Naive thymus-derived CD8-positive, alpha-beta T cell (primary cell): ENCODE measurements at regions not wholly inside any gene's neighbourhood (a gene's known extent, or its start where the extent isn't known, plus 50 kb on each side); places are given as distances from the start of the nearest gene placed in this dataset.
"Not testable (repeated sequence)": the region's sequence is repeated elsewhere in the genome, so short reads cannot be mapped to it uniquely, and the experiment has no call there.

ENCODE experiments used
- ATAC-seq, 2 donors: fragments of 150-1000 bp; cut with Tn5 transposase in 1 of 2; sonication (Bioruptor Pico), chemical (Tn5 transposase) in 1 of 2; 1 replicate in 1 of 2; 2 replicates in 1 of 2; pipeline ENCODE4 v1.10.0; 2021; ENCODE audit warnings: mild to moderate bottlenecking in 2 of 2, moderate library complexity in 2 of 2
- POLR2A ChIA-PET: fragments of 350-600 bp; sonication (Branson Sonifier 250); formaldehyde crosslinking; loops from one replicate; lab custom pipeline; 2021; ENCODE audit warnings: antibody characterized with exemption; lab: Charles Lee
- DNase-seq, 10 donors: peaks; one replicate each; pipeline versions ENCODE4 v3.0.0 to v3.0.0-alpha.2; 2020 to 2022
- H3K27ac Mint-ChIP-seq, 10 donors: one replicate each; pipeline ENCODE4 v1.8.0; 2020 to 2022; ENCODE audit warnings: mild to moderate bottlenecking in 10 of 10, mixed read lengths in 10 of 10, moderate library complexity in 4 of 10, inconsistent platforms in 1 of 10
- H3K27me3 Mint-ChIP-seq, 5 donors: one replicate each; pipeline ENCODE4 v1.8.0; 2021 to 2022; ENCODE audit warnings: mixed read lengths in 5 of 5
- H3K36me3 Mint-ChIP-seq, 3 donors: one replicate each; pipeline ENCODE4 v1.8.0; 2020 to 2022; ENCODE audit warnings: mixed read lengths in 3 of 3, mild to moderate bottlenecking in 2 of 3, inconsistent platforms in 1 of 3
- H3K4me1 Mint-ChIP-seq, 4 donors: one replicate each; pipeline ENCODE4 v1.8.0; 2021 to 2022; ENCODE audit warnings: mixed read lengths in 4 of 4
- H3K4me3 Mint-ChIP-seq, 10 donors: one replicate each; pipeline ENCODE4 v1.8.0; 2020 to 2022; ENCODE audit warnings: mild to moderate bottlenecking in 10 of 10, mixed read lengths in 10 of 10, moderate library complexity in 6 of 10, inconsistent platforms in 1 of 10
- H3K9me3 Mint-ChIP-seq, 9 donors: one replicate each; pipeline ENCODE4 v1.8.0; 2020 to 2022; ENCODE audit warnings: mixed read lengths in 9 of 9, mild to moderate bottlenecking in 3 of 9, inconsistent platforms in 1 of 9, moderate library complexity in 1 of 9

DNA sequence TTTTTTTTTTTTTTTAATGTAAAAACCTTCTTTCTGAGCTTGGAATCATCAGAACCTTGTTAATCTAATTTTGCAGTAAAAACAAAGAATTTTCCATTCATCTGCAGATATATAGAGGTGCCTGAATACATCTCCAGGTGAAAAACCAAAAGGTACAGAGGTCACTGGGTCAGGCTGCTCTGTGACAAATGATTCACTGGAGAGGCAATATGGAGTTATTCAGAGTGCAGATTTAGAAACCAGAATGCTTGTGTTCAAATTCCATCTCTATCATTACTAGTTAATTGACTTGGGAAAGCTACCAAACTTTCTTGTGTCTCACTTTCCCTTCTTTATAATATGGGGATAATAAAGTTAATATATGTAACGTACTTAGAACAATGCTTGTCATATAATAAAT, 51.5 kb upstream of the C1orf53 start:
- no peaks in the 10 kb centered on the region for H3K9me3 Mint-ChIP-seq
- POLR2A ChIA-PET, result no interaction called here
- H3K36me3 Mint-ChIP-seq, result no peaks in the 10 kb centered on the region
- ATAC-seq, result no peak
- no peak overlapping the region for H3K27ac Mint-ChIP-seq
- H3K4me3 Mint-ChIP-seq, result no peak overlapping the region
- no peak for DNase-seq
- peaks cover 4 to 7% (median 5%) of the 10 kb centered on the region in 5 donors for H3K27me3 Mint-ChIP-seq
- H3K4me1 Mint-ChIP-seq, result no peaks in the 10 kb centered on the region

DNA sequence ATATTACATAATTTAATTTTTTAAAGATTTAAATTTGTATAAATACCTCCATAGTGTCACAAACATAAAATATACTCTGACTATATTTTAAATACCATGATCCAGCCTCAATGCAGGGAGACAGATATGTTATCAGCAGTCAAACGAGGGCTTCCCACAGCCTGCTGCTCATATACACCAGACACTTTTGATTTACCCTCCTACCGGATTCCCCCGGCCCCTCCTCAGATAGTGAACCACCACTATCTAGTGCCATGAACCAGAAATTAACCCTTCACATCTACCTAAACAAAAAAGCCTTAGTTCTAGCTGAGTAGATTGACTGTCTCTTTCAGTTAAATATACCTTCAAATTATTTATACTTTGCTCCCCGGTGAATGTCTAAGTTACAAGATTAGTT, 52.4 kb upstream of the C1orf53 start:
- no peak overlapping the region for H3K4me3 Mint-ChIP-seq
- POLR2A ChIA-PET, result no interaction called here
- DNase-seq (no peak), ATAC-seq (no peak)
- H3K27ac Mint-ChIP-seq, result no peak overlapping the region
- peaks cover 4 to 15% (median 5%) of the 10 kb centered on the region in 5 donors for H3K27me3 Mint-ChIP-seq
- no peaks in the 10 kb centered on the region for H3K36me3 Mint-ChIP-seq
- no peaks in the 10 kb centered on the region for H3K4me1 Mint-ChIP-seq
- H3K9me3 Mint-ChIP-seq, result no peaks in the 10 kb centered on the region

- Mint-ChIP-seq H3K9me3 (no peaks in the 10 kb centered on the region), H3K4me3 (no peak overlapping the region), H3K36me3 (no peaks in the 10 kb centered on the region), H3K4me1 (no peaks in the 10 kb centered on the region), H3K27me3 (peaks cover 4 to 19% (median 5%) of the 10 kb centered on the region in 5 donors), H3K27ac (no peak overlapping the region)
- no peak for ATAC-seq
- POLR2A ChIA-PET, result interaction anchor here (0.5 kb wide), 1 partner anchor 73 kb away, joined by 3 read pairs; the partner anchor contains the start of gene DENND1B
- DNase-seq, result no peak
These were observed 54.1 kb upstream of the C1orf53 start for GRCh38 chr1:197848350-197848749.

DNA sequence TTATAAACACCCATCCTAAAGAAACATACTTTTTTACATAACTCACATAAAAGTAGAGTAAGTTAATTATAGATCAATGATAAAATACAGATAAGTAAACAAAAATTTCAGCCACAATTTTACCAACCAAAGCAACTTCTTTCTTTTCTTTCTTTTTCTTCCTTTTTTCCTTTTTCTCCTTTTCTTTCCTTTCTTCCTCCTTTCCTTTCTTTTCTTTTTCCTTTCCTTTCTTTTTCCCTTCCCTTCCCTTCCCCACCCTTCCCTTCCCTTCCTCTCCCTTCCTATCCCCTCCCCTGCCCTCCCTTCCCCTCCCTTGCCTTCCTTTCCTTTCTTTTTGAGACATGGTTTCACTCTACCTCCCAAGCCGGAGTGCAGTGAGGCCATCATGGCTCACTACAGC, 56.5 kb upstream of the C1orf53 start:
- H3K36me3 Mint-ChIP-seq, result no peaks in the 10 kb centered on the region
- H3K9me3 Mint-ChIP-seq, result no peaks in the 10 kb centered on the region
- POLR2A ChIA-PET, result no interaction called here
- peaks cover 0 to 3% (median 1%) of the 10 kb centered on the region in 4 donors for H3K4me1 Mint-ChIP-seq
- DNase-seq (no peak), ATAC-seq (no peak)
- H3K27ac Mint-ChIP-seq, result no peak overlapping the region
- H3K4me3 Mint-ChIP-seq, result no peak overlapping the region
- peaks cover 4 to 19% (median 4%) of the 10 kb centered on the region in 5 donors for H3K27me3 Mint-ChIP-seq

DNA sequence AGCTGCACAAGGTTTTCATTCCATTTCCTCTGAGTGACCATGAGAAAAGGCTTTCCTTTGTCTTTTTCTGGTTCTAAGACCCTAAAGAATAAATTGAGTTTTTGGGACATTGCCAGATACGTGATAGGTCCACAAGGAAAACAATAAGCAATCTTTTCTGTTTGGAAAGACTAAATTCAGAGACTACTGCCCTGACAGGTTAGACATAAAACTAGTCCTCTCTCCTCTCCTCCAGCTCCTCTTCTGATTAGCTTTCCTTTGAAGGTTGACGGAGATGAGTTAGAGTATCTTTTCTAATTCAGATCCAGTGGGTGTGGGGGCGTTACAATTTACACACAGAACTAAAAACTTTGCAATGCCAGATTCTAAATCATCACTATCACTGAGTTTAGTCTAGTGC, 57.8 kb upstream of the C1orf53 start:
- Mint-ChIP-seq H3K36me3 (no peaks in the 10 kb centered on the region), H3K27me3 (peaks cover 0 to 19% (median 4%) of the 10 kb centered on the region in 5 donors), H3K4me1 (peaks cover 0 to 3% (median 1%) of the 10 kb centered on the region in 4 donors), H3K4me3 (no peak overlapping the region), H3K9me3 (no peaks in the 10 kb centered on the region), H3K27ac (no peak overlapping the region)
- no peak for DNase-seq
- POLR2A ChIA-PET, result no interaction called here
- no peak for ATAC-seq

DNA sequence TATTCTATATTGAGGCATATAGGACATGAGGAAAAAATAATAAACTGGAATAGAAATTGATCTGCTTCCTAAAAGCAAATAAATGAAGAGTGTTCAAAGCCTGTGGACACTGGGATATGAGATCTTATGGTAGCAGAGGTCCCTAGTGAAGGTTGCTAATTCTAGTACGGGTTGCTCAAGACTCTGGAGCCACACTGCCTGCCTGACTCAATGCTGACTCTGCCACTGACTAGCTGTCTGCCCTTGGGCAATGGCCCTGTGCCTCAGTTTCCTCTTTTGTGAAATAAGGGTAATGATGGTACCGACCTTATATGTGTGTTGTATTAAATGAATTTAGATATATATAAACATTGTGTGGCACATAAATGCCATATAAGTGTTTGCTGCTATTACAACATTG, 59.0 kb upstream of the C1orf53 start:
- DNase-seq, result no peak
- Mint-ChIP-seq H3K4me3 (no peak overlapping the region), H3K9me3 (no peaks in the 10 kb centered on the region), H3K4me1 (peaks cover 0 to 3% (median 1%) of the 10 kb centered on the region in 4 donors), H3K27ac (no peak overlapping the region), H3K36me3 (no peaks in the 10 kb centered on the region), H3K27me3 (peaks cover 0 to 19% (median 4%) of the 10 kb centered on the region in 5 donors)
- POLR2A ChIA-PET, result no interaction called here
- no peak for ATAC-seq

DNA sequence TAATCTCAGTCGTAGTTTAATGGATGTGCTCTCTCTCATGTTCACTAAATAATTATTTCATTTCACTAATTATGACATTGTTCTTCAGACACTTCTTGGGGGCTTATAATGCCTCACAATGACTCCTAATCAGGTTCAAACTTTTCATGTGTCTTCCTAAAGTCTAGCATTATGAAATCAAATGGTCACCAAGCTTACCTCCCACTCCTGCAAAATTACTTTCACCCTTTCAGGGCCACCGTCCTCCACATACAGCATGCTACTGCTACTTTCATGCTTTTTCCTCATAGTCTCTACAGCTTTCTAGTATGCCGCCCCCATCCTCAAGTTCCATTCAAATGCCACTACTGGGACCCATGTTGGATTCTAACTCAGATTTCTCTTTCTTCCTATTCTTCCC, 59.8 kb upstream of the C1orf53 start:
- Mint-ChIP-seq H3K27me3 (peaks cover 0 to 19% (median 4%) of the 10 kb centered on the region in 5 donors), H3K9me3 (no peaks in the 10 kb centered on the region), H3K36me3 (no peaks in the 10 kb centered on the region), H3K4me1 (peaks cover 0 to 3% (median 1%) of the 10 kb centered on the region in 4 donors), H3K4me3 (no peak overlapping the region), H3K27ac (no peak overlapping the region)
- DNase-seq, result no peak
- POLR2A ChIA-PET, result no interaction called here
- ATAC-seq, result no peak

DNA sequence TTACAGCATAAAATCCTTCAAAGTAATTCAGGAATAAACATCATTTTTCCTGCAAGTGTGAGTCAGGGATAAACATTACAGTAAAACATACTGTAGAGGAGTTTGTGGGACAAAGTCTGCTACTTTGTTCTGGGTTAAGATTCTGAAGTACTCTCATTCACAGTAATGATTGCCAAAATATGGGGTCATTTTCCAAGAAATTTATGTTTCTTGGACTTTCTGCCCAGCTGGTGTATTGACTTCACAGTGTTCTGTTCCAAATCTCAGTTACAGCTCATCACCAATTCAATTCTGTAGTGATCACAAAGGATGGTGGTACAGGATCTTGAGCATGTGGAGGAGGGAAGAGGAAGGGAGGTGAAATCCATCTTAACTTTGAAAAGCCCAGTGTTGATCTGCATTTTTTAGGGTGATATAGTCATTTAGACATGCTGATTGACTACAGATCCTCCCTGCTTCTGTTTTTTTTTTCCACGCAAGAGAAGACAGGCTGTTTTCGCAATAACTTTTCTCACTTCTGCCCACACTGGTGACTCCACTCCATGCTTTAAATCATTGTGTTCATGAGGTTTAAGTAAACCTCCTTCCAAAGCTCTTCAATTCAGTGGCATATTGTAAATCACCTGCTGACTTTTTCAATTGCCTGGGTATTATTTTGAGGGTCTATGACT, 60.4 kb upstream of the C1orf53 start:
- Mint-ChIP-seq H3K4me1 (peaks cover 0 to 3% (median 1%) of the 10 kb centered on the region in 4 donors), H3K36me3 (no peaks in the 10 kb centered on the region), H3K4me3 (no peak overlapping the region), H3K27ac (no peak overlapping the region), H3K9me3 (no peaks in the 10 kb centered on the region), H3K27me3 (peaks cover 0 to 19% (median 4%) of the 10 kb centered on the region in 5 donors)
- ATAC-seq, result no peak
- DNase-seq, result no peak
- POLR2A ChIA-PET, result no interaction called here

GRCh38 chr1:197841158-197841557, 61.3 kb upstream of the C1orf53 start:
- DNase-seq, result no peak
- H3K9me3 Mint-ChIP-seq, result no peaks in the 10 kb centered on the region
- H3K27me3 Mint-ChIP-seq, result peaks cover 0 to 15% (median 2%) of the 10 kb centered on the region in 5 donors
- H3K36me3 Mint-ChIP-seq, result no peaks in the 10 kb centered on the region
- POLR2A ChIA-PET, result no interaction called here
- H3K27ac Mint-ChIP-seq, result no peak overlapping the region
- H3K4me1 Mint-ChIP-seq, result peaks cover 0 to 3% (median 1%) of the 10 kb centered on the region in 4 donors
- ATAC-seq, result no peak
- H3K4me3 Mint-ChIP-seq, result no peak overlapping the region

GRCh38 chr1:197839786-197840185, 62.6 kb upstream of the C1orf53 start:
- H3K4me3 Mint-ChIP-seq, POLR2A ChIA-PET, H3K27me3 Mint-ChIP-seq: not testable (repeated sequence)

DNA sequence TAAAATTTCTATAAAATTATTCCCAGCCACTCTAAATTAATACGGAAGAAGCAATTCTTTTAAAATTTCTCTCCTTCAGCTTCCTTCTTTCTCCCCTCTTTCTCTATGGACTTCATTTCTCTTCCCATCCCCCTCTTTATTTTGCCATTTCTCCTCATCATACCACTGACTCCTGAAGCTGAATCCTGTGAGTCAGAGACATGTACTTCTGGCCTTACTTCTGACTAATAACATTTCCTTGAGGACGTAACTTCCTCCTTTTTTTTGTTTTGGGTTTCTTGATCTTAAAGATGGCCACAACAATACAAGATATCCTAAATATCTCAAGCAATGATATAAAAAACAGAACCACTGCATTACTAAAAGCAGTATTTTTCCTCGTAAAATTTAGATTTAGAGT, 63.6 kb upstream of the DENND1B start:
- peaks cover 0 to 4% (median 0%) of the 10 kb centered on the region in 9 donors for H3K9me3 Mint-ChIP-seq
- ATAC-seq, result no peak
- DNase-seq, result no peak
- peaks cover 0 to 3% (median 1%) of the 10 kb centered on the region in 4 donors for H3K4me1 Mint-ChIP-seq
- H3K36me3 Mint-ChIP-seq, result peaks cover 0 to 7% (median 0%) of the 10 kb centered on the region in 3 donors
- no peak overlapping the region for H3K27ac Mint-ChIP-seq
- H3K27me3 Mint-ChIP-seq, result peaks cover 0 to 4% (median 0%) of the 10 kb centered on the region in 5 donors
- POLR2A ChIA-PET, result no interaction called here
- no peak overlapping the region for H3K4me3 Mint-ChIP-seq

More at GRCh38 chr1:197839786-197840185, 62.6 kb upstream of the C1orf53 start:
- not testable (repeated sequence) for H3K27ac Mint-ChIP-seq, ATAC-seq, DNase-seq, H3K4me1 Mint-ChIP-seq, H3K36me3 Mint-ChIP-seq, H3K9me3 Mint-ChIP-seq

GRCh38 chr1:197837911-197838310, 62.6 kb upstream of the DENND1B start:
- Mint-ChIP-seq H3K27me3 (peaks cover 0 to 3% (median 0%) of the 10 kb centered on the region in 5 donors), H3K4me3 (no peak overlapping the region), H3K27ac (no peak overlapping the region), H3K36me3 (peaks cover 0 to 7% (median 0%) of the 10 kb centered on the region in 3 donors), H3K9me3 (peaks cover 0 to 4% (median 0%) of the 10 kb centered on the region in 9 donors), H3K4me1 (peaks cover 0 to 3% (median 1%) of the 10 kb centered on the region in 4 donors)
- DNase-seq (no peak), ATAC-seq (no peak)
- POLR2A ChIA-PET, result no interaction called here

DNA sequence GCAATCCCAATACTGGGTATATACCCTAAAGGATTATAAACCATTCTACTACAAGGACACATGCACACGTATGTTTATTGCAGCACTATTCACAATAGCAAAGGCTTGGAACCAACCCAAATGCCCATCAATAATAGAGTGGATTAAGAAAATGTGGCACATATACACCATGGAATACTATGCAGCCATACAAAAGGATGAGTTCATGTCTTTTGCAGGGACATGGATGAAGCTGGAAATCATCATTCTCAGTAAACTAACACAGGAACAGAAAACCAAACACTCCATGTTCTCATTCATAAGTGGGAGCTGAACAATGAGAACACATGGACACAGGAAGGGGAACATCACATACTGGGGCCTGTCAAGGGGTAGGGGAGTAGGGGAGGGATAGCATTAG, 61.1 kb upstream of the DENND1B start:
- H3K9me3 Mint-ChIP-seq, H3K27me3 Mint-ChIP-seq, POLR2A ChIA-PET, H3K4me1 Mint-ChIP-seq, ATAC-seq, DNase-seq, H3K4me3 Mint-ChIP-seq, H3K36me3 Mint-ChIP-seq, H3K27ac Mint-ChIP-seq: not testable (repeated sequence)

DNA sequence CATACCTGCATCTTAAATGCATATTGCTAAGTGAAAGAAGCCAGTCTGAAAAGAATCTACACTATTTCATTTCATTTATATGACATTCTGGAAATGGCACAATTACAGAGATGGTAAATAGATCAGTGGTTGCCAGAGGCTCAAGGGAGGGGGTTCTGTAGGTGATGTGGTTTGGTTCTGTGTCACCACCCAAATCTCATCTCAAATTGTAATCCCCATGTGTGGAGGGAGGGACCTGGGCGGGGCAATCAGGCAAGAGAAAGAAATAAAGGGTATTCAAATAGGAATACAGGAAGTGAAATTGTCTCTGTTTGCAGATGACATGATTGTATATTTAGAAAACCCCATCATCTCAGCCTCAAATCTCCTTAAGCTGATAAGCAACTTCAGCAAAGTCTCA, 53.7 kb upstream of the DENND1B start:
- ATAC-seq, H3K4me3 Mint-ChIP-seq, H3K27me3 Mint-ChIP-seq, H3K9me3 Mint-ChIP-seq, POLR2A ChIA-PET, DNase-seq, H3K36me3 Mint-ChIP-seq, H3K27ac Mint-ChIP-seq, H3K4me1 Mint-ChIP-seq: not testable (repeated sequence)
